HL-60/S4 (cell line): ENCODE measurements at regions not wholly inside any gene's neighbourhood (a gene's known extent, or its start where the extent isn't known, plus 50 kb on each side); places are given as distances from the start of the nearest gene placed in this dataset.

Source experiments
- in situ Hi-C: fragments of 300-500 bp; cut with MboI; formaldehyde crosslinking; loops from 2 replicates; pipeline ENCODE4 v1.14.3; 2022; ENCODE audit warnings: low sequenced_read_pairs

- in situ Hi-C loops: no loop called here
Observed at GRCh38 chr3:177426106-177426877, 229.0 kb upstream of the TBL1XR1 start.

- in situ Hi-C loops: no loop called here
Observed at GRCh38 chr3:177426878-177427495, 229.7 kb upstream of the TBL1XR1 start.

- in situ Hi-C loops: no loop called here
Observed at GRCh38 chr3:177427540-177427939, 230.3 kb upstream of the TBL1XR1 start.

DNA sequence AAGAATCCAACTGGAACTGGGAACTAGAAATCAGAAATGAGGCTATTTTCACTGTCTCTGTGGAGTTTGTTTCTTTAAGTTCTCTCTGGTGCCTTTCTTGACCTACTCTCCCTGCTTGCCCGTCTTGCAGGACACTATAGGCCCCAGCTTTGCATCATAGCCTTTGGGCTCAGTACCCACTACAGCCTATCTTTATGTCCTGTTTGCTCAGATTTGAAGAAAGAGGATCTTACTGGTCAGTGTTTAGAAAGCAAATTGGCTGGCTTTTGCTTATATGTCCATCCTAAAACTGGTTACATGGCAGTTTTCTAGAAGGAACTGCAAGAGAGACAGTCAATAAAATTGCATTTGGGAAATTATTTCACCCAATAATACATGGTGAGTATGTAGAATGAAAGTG is 231.8 kb upstream of the TBL1XR1 start:
- in situ Hi-C loops: no loop called here

- in situ Hi-C loops: no loop called here
Observed at GRCh38 chr3:177429771-177430170, 232.5 kb upstream of the TBL1XR1 start.

GRCh38 chr3:177430653-177431052 is 233.4 kb upstream of the TBL1XR1 start:
- in situ Hi-C loops: no loop called here

- in situ Hi-C loops: no loop called here
Observed at GRCh38 chr3:177431525-177432176, 234.4 kb upstream of the TBL1XR1 start.

DNA sequence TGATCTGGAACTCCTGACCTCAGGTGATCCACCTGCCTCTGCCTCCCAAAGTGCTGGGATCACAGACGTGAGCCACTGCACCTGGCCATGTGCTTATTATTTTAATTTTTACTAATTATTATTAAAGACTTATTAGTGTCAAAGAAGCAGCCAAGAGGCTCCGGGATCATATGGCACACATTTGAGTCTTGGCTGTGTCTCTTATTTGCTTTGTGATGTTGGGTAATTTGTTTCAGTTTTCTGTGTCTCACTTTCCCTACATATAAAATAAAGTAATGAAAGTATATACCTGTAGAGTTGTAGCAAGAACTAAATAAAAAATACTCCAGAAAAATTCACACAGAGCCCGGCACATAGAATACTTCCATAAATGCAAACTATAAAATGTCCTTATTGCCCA is 238.0 kb upstream of the TBL1XR1 start:
- in situ Hi-C loops: no loop called here

- in situ Hi-C loops: no loop called here
Observed at GRCh38 chr3:177437513-177438337, 240.4 kb upstream of the TBL1XR1 start.

GRCh38 chr3:177438596-177439220 is 241.4 kb upstream of the TBL1XR1 start:
- in situ Hi-C loops: no loop called here

- in situ Hi-C loops: no loop called here
Observed at GRCh38 chr3:177439694-177440269, 242.5 kb upstream of the TBL1XR1 start.

DNA sequence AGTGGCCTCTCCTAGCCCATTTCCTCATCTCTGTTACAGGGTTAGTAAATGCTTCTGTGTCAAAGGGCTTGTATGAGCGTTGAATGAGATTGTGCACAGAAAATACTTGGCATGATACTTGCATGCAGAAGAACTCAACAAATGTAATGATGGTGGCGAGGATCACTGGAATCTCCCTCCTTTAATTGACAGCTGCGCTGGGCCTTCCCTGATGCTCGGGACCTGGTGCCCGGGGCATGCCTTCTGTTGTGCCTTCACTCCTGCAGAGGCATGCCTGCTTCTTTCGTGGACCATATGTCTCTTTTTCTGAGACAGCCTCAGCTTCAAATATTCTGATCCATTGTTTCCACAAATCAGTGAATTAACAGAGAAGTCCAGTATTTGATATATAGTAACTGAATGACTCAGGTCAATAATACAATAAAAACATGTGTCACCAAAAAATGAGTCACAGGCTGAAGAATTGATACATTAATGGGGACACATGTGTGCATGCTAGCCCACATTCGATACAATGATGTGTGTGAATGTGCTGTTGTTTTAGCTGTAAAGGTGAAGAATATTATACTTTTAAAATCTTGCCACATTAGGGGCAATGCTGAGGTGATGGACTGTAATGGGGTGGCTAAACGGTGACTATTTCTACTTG is 243.3 kb upstream of the TBL1XR1 start:
- in situ Hi-C loops: no loop called here

DNA sequence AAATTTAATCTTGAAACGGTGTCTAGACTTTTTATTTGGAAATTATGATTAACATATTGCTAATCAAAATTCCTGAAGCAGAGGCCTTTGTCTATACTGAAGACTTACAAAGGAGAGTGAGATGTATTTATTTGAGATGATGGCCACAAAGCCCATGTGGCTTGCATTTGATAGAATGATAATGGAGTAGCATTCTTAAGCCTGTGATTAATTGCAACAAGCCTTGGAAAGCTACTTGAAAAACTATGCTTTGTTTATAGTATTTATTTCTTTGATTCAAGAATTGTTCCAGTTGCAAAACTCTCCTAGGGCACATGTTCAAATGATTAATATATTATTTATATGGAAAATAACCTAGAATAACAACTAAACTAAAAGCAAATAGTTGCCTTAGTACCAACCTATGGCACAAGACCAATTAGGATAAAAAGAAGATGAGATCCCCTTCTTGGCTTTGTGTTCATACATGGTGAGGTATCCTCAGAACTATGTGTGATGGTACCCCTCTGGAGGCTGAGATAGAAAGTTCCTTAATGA is 244.1 kb upstream of the TBL1XR1 start:
- in situ Hi-C loops: no loop called here

- in situ Hi-C loops: no loop called here
Observed at GRCh38 chr3:177441813-177442646, 244.7 kb upstream of the TBL1XR1 start.

DNA sequence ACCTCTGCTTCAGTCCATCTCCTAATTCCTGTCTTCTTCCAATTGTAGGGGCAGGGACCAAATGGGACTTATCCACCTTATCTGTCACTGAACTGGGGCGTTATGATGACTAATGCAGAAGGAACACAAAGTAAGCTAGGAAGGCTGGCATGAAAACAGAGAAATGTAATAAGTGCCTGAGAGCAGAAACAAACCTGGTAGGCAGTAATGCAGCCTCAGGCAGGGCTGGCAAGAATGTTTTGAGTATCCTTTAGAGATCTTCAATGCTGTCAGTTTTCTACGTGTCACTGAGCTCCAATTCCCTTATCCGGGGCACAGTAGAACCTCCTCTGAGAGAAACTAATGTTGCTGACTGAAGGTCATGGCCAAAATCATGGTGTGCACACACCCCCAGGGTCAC is 246.2 kb upstream of the TBL1XR1 start:
- in situ Hi-C loops: no loop called here

GRCh38 chr3:177444696-177445095 is 247.4 kb upstream of the TBL1XR1 start:
- in situ Hi-C loops: no loop called here

GRCh38 chr3:177445549-177445948 is 248.3 kb upstream of the TBL1XR1 start:
- in situ Hi-C loops: no loop called here

DNA sequence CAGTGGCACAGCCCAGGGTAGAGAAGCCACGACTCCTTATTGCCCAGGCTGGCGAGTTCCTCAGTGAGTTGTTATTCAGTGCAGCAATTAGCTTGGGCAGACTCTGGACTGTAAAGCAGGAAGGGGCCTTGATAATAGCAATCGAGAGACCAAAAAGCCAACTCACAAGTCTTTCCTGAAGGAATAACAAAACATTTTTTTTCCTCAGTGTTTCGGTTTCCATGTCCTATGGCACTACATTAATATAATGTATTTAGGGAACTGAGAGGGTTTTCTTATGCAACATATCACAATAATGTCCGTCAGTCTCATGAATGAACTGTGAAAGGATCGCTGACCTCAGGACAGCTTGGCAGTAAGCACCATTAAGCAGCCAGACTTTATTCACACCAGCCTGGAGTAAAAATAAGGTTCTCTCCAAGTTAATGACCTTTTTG is 248.9 kb upstream of the TBL1XR1 start:
- in situ Hi-C loops: no loop called here

GRCh38 chr3:177447938-177448337 is 250.7 kb upstream of the TBL1XR1 start:
- in situ Hi-C loops: no loop called here
